ENCODE measurements at regions not wholly inside any gene's neighbourhood (a gene's known extent, or its start where the extent isn't known, plus 50 kb on each side); places are given as distances from the start of the nearest gene placed in this dataset.
A peak's percentile ranks its signal among the peaks of the same experiment; 100 is the strongest.

- DNase-seq = no peak
Measured at GRCh38 chr7:142436601-142437000, 178.7 kb upstream of the PRSS58 start.

GRCh38 chr7:142435606-142436005 lies 177.7 kb upstream of the PRSS58 start:
- peak; percentile 64 for DNase-seq

GRCh38 chr7:142434666-142435167 lies 176.9 kb upstream of the PRSS58 start:
- no peak for DNase-seq

- DNase-seq = peak; percentile 62
Measured at GRCh38 chr7:142434133-142434532, 176.3 kb upstream of the PRSS58 start.

- DNase-seq = no peak
Measured at GRCh38 chr7:142432377-142432776, 174.5 kb upstream of the PRSS58 start.

GRCh38 chr7:142431491-142431890 lies 173.6 kb upstream of the PRSS58 start:
- DNase-seq = no peak

- no peak for DNase-seq
Measured at GRCh38 chr7:142428094-142428493, 170.2 kb upstream of the PRSS58 start.

GRCh38 chr7:142425281-142425680 lies 167.4 kb upstream of the PRSS58 start:
- no peak for DNase-seq

GRCh38 chr7:142422621-142423020 lies 164.8 kb upstream of the PRSS58 start:
- DNase-seq = no peak

GRCh38 chr7:142420554-142421362 lies 162.9 kb upstream of the PRSS58 start:
- DNase-seq = peak; percentile 84

- peak; percentile 64 for DNase-seq
Measured at GRCh38 chr7:142418326-142418725, 160.5 kb upstream of the PRSS58 start.

- no peak for DNase-seq
Measured at GRCh38 chr7:142414915-142415314, 157.1 kb upstream of the PRSS58 start.

- DNase-seq = no peak
Measured at GRCh38 chr7:142414135-142414534, 156.3 kb upstream of the PRSS58 start.

- no peak for DNase-seq
Measured at GRCh38 chr7:142413280-142414000, 155.6 kb upstream of the PRSS58 start.

- peak; percentile 88 for DNase-seq
Measured at GRCh38 chr7:142412551-142413193, 154.8 kb upstream of the PRSS58 start.

GRCh38 chr7:142409471-142409870 lies 151.6 kb upstream of the PRSS58 start:
- DNase-seq = no peak

- no peak for DNase-seq
Measured at GRCh38 chr7:142408794-142409193, 150.9 kb upstream of the PRSS58 start.

- DNase-seq = no peak
Measured at GRCh38 chr7:142407939-142408570, 150.2 kb upstream of the PRSS58 start.

GRCh38 chr7:142405122-142405765 lies 147.4 kb upstream of the PRSS58 start:
- no peak for DNase-seq

GRCh38 chr7:142401951-142402350 lies 144.1 kb upstream of the PRSS58 start:
- DNase-seq = no peak

- DNase-seq = no peak
Measured at GRCh38 chr7:142400042-142400533, 142.2 kb upstream of the PRSS58 start.
